ENCODE measurements at regions not wholly inside any gene's neighbourhood (a gene's known extent, or its start where the extent isn't known, plus 50 kb on each side); places are given as distances from the start of the nearest gene placed in this dataset.
"Not testable (repeated sequence)": the region's sequence is repeated elsewhere in the genome, so short reads cannot be mapped to it uniquely, and the experiment has no call there.

DNA sequence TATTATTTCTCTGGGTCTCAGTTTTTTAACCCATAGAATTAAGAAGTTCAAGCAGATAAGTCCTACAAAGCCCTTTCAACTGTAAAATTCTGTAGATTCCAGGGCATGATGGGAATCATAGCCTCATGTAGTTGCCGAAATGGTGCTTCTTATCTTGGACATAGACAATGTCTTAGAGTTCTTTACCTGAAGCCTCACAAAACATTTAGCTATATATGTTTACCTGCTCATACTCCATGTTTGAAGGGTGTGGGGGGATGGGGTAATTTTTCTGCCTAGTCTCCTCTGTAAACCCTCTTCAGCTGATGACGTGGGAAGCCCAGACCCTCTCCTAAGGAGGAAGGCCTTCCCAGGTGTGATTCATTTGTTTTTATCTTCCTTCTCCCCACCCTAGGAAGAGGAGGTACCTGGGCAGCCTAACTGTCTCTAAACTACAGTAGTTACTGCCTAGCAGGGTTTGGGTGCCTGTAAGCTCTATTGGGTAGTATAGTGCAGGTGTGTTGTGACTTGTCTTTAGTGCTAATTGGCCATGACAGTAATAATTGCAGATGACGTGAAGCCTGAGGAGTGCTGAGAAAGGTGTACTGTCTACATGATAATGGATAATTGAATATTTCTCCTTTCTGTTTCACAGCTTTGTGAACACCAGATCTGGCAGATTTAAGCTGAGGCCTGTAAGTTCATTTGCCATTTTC, 230.8 kb downstream of the TFAP2B start:
- H3K4me3 ChIP-seq, result no peak overlapping the region
- no peak for DNase-seq (ENCODE audit: low spot score)
- H3K27me3 ChIP-seq, result no peaks in the 10 kb centered on the region
- peaks cover 0 to 6% of the 10 kb centered on the region in 2 donors for H3K9me3 ChIP-seq
- no peaks in the 10 kb centered on the region for H3K4me1 ChIP-seq
- H3K36me3 ChIP-seq, result no peaks in the 10 kb centered on the region
- no peak overlapping the region for H3K27ac ChIP-seq
- TF ChIP-seq, protein P1, sequence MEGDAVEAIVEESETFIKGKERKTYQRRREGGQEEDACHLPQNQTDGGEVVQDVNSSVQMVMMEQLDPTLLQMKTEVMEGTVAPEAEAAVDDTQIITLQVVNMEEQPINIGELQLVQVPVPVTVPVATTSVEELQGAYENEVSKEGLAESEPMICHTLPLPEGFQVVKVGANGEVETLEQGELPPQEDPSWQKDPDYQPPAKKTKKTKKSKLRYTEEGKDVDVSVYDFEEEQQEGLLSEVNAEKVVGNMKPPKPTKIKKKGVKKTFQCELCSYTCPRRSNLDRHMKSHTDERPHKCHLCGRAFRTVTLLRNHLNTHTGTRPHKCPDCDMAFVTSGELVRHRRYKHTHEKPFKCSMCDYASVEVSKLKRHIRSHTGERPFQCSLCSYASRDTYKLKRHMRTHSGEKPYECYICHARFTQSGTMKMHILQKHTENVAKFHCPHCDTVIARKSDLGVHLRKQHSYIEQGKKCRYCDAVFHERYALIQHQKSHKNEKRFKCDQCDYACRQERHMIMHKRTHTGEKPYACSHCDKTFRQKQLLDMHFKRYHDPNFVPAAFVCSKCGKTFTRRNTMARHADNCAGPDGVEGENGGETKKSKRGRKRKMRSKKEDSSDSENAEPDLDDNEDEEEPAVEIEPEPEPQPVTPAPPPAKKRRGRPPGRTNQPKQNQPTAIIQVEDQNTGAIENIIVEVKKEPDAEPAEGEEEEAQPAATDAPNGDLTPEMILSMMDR (IDR thresholded peaks at IDR 0.05), result no peak

DNA sequence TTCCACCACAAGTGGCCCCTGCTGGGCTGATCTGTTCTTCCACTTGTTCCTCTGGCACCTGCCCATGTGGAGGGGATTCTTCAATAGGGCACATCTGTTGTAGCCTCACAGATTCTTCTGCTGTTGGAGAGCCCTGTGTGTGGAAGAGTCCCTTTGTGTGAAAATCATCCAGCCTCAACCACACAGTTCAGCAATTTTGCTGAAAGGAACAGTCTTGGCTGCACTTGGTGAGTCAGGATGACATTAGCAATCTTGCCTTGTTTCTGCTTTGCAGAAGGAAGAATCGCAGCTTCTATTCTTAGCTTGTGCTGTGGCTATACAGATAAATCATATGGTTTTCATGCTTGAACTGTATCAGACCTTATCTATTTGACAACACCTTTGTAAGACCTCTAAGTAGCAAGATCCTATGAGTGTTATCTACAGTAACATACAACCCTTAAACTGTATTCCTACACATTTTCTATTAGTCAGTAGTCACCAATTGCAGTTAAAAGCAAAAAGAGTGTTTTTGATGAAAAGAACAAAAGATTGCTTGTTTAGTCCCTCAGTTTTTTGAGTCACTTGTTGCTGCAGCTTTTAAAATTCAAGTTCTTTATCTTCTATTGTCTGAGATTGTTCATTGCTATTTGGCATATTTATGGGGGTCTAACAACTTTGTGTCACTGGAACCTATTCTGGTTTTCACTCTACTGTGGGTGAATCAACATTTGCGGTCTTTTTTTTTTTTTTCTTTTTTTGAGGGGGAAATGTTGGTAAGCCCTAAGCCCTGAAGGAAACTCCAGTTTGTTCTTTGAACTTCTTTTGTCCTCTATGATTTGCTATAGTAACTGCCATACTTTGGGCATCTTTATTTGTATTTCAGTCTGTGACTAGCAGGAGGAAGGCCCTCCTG, 231.6 kb downstream of the TFAP2B start:
- H3K4me3 ChIP-seq, result no peak overlapping the region
- no peaks in the 10 kb centered on the region for H3K27me3 ChIP-seq
- TF ChIP-seq, protein P1 (IDR thresholded peaks at IDR 0.05), result no peak
- H3K9me3 ChIP-seq, result peaks cover 0 to 6% of the 10 kb centered on the region in 2 donors
- H3K36me3 ChIP-seq, result no peaks in the 10 kb centered on the region
- no peak overlapping the region for H3K27ac ChIP-seq
- no peak for DNase-seq (ENCODE audit: low spot score)
- no peaks in the 10 kb centered on the region for H3K4me1 ChIP-seq

DNA sequence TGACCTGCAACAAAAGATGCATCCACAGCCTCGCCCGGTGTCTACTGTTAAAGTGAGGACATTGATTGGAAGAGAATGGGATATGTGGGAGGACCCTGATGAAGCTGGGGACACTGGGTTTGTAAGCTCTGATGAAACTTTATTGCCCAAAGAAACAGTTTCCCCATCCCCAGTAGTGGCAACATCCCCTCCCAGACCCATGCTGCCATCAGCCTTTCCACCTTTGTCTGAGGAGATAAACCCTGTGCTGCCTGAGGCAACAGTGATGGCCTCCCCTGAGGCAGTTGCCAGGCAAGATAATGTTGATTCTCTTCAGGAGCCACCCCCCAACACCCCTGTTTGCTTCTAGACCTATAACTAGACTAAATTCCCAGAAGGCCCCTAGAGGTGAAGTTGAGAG, 234.0 kb downstream of the TFAP2B start:
- H3K36me3 ChIP-seq; H3K4me1 ChIP-seq; H3K9me3 ChIP-seq; H3K4me3 ChIP-seq; DNase-seq (ENCODE audit: low spot score); H3K27me3 ChIP-seq; H3K27ac ChIP-seq: not testable (repeated sequence)

DNA sequence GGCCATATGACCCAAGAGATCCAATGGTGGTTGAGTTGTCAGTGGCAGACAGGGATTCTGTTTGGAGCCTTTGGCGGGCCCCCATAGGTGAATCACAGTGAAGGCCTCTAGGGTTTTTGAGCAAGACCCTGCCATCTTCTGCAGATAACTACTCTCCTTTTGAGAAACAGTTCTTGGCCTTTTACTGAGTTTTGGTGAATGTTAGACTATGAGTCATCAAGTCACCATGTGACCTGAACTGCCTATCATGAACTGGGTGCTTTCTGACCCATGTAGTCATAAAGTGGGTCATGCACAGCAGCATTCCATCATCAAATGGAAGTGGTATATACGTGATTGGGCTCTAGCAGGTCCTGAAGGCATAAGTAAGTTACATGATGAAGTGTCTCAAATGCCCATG, 236.6 kb downstream of the TFAP2B start:
- H3K36me3 ChIP-seq; H3K27ac ChIP-seq; DNase-seq (ENCODE audit: low spot score); H3K27me3 ChIP-seq; H3K9me3 ChIP-seq; H3K4me3 ChIP-seq; H3K4me1 ChIP-seq: not testable (repeated sequence)

DNA sequence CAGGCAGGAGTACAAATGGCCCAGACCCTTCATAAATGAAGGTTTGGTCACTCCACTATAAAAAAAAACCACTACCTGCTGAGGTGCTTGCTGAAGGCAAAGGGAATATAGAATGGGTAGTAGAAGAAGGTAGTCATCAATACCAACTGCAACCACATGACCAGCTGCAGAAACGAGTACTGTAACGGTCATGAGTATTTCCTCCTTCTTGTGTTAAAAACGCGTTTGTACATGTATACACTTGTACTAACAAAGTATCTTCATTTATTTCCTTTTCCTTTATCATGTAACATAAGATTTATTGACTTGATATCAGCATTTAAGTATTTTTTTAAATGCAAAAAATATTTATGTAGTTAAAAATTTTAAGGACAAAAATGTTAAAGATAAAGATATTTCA, 238.6 kb downstream of the TFAP2B start:
- Histone ChIP-seq H3K9me3 (peaks cover 0 to 6% of the 10 kb centered on the region in 2 donors), H3K36me3 (no peaks in the 10 kb centered on the region), H3K27me3 (no peaks in the 10 kb centered on the region), H3K4me1 (no peaks in the 10 kb centered on the region), H3K27ac (no peak overlapping the region), H3K4me3 (no peak overlapping the region)
- TF ChIP-seq, protein P1 (IDR thresholded peaks at IDR 0.05), result no peak
- no peak for DNase-seq (ENCODE audit: low spot score)

DNA sequence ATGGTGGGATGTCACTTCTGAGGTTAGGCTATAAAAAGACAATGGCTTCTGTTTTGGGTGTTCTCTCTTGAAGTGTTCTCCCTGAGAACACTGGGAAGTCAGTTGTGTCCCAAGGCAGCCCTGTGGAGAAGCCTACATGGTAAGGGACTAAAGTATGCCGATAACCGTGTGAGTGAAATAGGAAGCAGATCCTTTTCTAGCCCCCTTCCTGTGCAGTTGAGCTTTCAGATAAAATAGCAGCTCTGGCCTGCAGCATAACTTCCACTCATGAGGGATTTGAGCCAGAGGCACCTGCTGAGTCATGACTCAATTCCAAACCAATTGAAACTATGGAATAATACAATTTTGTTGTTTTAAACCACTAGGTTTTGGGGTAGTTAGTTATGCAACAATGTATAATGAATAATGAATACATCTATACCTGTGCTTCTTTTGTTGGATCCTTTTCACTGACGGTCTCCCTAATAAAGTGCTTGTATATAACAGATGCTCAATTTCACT, 241.6 kb downstream of the TFAP2B start:
- no peak for DNase-seq (ENCODE audit: low spot score)
- TF ChIP-seq, protein P1 (IDR thresholded peaks at IDR 0.05), result no peak
- Histone ChIP-seq H3K4me3 (no peak overlapping the region), H3K27me3 (no peaks in the 10 kb centered on the region), H3K27ac (no peak overlapping the region), H3K36me3 (no peaks in the 10 kb centered on the region), H3K9me3 (no peaks in the 10 kb centered on the region), H3K4me1 (no peaks in the 10 kb centered on the region)
